MG63 (cell line): ENCODE measurements at regions not wholly inside any gene's neighbourhood (a gene's known extent, or its start where the extent isn't known, plus 50 kb on each side); places are given as distances from the start of the nearest gene placed in this dataset.

Experiments used
- DNase-seq: peaks from one replicate; pipeline ENCODE4 v3.0.0-alpha.2; 2020
- H3K27me3 ChIP-seq: fragments of 250-450 bp; sonication (Bioruptor Pico); 2 replicates; pipeline ENCODE4 v1.5.1; 2020; ENCODE audit warnings: mild to moderate bottlenecking, moderate library complexity
- H3K36me3 ChIP-seq: fragments of 250-450 bp; sonication (Bioruptor Pico); 2 replicates; pipeline ENCODE4 v1.5.1; 2020; ENCODE audit warnings: mild to moderate bottlenecking, moderate library complexity
- H3K4me3 ChIP-seq: fragments of 250-450 bp; sonication (Bioruptor Pico); 2 replicates; pipeline ENCODE4 v1.5.1; 2020; ENCODE audit warnings: mild to moderate bottlenecking, moderate library complexity
- H3K9me3 ChIP-seq: fragments of 250-450 bp; sonication (Bioruptor Pico); 2 replicates; pipeline ENCODE4 v1.5.1; 2020; ENCODE audit warnings: mild to moderate bottlenecking, moderate library complexity

DNA sequence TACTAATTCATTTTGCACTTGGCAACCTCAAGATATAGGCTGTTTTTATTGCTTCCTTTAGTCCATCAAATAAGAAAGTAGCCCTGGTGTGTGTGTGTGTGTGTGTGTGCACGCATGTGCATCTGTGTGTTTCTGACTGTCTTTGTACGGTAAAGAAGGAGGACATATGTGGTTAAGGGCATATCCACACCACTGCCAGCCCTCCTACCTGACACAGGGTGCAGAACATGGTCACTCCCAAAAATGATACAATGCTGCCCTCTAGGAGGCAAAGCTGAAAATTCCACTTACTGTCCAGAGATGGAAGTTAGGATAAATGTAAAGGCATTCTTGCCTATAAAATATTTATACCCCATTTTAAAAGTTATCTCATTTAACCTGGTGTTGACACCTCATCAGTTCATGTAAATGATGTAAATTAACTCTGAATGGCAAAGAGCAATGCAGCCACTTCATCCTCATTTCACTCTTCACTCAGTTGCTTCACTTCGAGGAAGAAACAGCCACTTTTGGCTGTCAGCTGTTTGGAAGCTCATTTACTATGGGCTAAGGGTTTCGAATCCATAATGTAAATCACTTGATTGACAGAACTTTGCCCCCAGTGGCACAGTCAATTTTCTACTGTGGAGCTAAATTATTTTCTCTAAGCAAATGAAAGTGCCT lies 83.1 kb upstream of the MTNR1B start:
- Histone ChIP-seq H3K4me3 (no peak overlapping the region), H3K9me3 (no peaks in the 10 kb centered on the region), H3K27me3 (no peaks in the 10 kb centered on the region), H3K36me3 (no peaks in the 10 kb centered on the region)
- DNase-seq, result peak; percentile 6

DNA sequence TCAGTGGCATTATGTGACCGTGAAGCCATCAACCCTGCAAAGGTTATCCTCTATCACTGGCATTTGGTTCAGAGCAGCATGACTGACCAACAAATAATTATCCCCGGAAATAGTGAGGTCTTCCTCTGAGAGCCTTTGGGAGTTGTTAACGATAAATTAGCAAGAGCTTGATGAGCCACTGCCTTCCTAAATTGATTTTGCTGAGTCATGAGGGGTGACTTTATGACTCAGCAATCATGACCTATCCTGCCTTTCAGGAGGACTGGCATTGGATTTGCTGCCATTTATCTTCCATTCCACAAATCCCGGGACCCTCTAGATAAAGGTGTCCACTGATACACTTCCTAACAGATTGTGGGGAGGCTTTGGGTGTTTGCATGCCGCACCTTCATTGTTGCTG lies 80.8 kb upstream of the MTNR1B start:
- Histone ChIP-seq H3K9me3 (no peaks in the 10 kb centered on the region), H3K27me3 (no peaks in the 10 kb centered on the region), H3K4me3 (no peak overlapping the region), H3K36me3 (no peaks in the 10 kb centered on the region)
- no peak for DNase-seq

DNA sequence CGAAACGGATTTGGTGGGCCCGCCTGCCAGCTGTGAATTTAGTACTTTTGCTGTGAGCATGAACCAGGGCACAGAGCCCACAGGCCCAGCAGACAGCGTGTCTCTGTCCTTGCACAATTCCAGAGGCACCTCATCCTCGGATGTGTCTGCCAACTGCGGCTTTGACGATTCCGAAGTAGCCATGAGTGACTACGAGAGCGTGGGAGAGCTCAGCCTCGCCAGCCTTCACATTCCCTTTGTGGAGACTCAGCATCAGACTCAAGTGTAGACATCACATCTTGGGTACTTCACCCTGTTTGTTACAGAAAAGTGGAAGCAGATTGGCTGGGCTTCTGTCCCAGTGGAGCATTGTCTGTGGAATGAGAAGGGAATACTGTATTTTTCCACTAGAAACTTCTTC lies 78.6 kb upstream of the MTNR1B start:
- Histone ChIP-seq H3K9me3 (no peaks in the 10 kb centered on the region), H3K4me3 (no peak overlapping the region), H3K36me3 (no peaks in the 10 kb centered on the region), H3K27me3 (no peaks in the 10 kb centered on the region)
- DNase-seq, result no peak

DNA sequence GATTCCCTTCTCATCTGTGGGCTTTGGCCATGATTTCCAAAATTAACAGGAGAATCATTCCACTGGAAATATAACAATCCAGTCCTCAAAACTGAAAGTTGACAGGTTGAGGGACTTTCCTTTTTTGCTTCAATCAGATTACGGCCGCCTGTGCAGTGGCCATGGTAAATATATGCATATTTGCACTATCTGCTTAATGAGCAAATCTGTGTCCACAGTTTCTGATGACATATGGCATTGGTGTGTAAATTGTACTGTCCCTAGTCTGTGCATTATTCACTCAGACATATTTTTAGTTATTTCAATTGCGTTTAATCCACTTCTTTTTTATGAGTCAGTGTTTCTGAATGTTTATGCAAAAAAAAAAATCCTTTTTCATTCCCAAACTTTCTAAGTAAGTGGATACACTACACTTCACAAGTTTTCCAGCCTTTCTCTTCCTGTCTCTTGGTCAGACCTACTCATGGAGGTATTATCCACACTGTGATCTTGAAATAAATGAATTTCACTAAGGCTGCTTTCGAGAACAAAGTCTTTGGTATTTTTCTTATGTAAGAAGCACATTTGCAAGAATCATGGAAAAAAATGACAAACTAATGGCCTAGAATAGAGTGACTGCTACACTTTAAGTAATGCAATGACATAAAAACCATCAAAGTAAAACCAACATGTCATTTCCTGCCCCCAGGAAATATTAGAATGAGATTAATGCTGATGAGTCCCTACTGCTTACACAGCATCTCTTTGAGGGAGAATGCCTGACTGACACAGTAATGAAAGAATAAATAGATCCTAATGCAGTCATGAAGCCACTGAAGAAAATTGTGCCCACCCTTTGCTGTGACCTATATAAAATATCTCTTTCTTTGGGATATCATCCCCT lies 76.4 kb upstream of the MTNR1B start:
- Histone ChIP-seq H3K36me3 (no peaks in the 10 kb centered on the region), H3K9me3 (no peaks in the 10 kb centered on the region), H3K4me3 (no peak overlapping the region), H3K27me3 (no peaks in the 10 kb centered on the region)
- no peak for DNase-seq

DNA sequence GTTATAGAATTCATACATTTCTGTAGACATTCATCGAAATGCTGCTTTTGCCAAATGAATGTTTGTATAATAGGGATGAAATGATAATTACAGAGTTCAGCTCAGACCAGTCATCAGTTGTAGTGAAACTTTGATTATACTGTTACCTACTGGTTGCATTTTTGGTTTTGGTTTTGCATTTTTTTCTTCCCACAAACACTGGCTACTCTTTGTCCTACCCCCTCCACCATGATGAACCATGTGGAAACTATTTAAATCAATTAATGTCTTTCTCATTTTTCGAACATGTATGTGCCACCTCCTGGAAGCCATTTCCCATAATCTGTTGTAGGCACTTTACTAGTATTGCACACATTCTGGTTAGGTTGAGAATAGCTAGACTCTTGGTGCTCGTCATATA lies 75.3 kb upstream of the MTNR1B start:
- Histone ChIP-seq H3K9me3 (no peaks in the 10 kb centered on the region), H3K4me3 (no peak overlapping the region), H3K27me3 (no peaks in the 10 kb centered on the region), H3K36me3 (no peaks in the 10 kb centered on the region)
- no peak for DNase-seq

DNA sequence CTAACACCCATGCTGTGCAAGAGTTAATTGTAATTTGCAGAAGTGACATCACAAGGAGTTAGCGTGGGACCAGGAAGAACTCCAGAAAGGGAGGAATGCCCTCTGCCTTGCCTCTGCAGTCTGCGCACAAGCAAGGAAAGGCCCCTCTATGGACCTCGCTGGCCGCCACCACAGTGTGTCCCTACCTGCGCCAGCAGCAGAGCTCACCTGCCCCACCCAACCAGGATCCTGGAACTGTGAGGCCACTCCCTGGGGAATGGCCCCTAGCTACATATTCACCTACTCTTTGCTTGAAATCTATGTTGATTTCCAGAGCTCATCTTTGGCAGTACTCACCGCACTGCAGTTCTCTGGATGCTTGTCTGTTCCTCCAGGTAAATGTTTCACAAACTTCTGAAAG lies 72.0 kb upstream of the MTNR1B start:
- Histone ChIP-seq H3K36me3 (no peaks in the 10 kb centered on the region), H3K4me3 (no peak overlapping the region), H3K9me3 (no peaks in the 10 kb centered on the region), H3K27me3 (no peaks in the 10 kb centered on the region)
- no peak for DNase-seq

DNA sequence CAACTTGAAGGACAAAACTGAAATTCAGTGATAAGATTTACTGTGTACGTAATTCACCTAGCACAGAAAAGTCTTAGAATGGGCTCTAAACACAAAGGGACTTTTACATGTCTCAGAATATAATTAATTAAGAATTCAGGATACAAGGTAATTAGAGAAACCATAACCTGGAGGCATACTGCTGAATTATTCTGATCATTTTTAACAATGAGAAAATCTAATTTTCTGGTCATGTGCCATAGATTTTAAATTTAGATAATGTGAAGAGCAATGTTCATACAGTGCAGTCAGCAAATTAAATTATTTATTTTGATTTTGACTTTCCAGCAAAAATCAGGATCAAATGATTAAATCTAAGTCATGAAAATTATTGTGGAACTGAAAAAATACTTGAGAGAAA lies 67.0 kb upstream of the MTNR1B start:
- Histone ChIP-seq H3K36me3 (no peaks in the 10 kb centered on the region), H3K27me3 (no peaks in the 10 kb centered on the region), H3K9me3 (no peaks in the 10 kb centered on the region), H3K4me3 (no peak overlapping the region)
- DNase-seq, result no peak

DNA sequence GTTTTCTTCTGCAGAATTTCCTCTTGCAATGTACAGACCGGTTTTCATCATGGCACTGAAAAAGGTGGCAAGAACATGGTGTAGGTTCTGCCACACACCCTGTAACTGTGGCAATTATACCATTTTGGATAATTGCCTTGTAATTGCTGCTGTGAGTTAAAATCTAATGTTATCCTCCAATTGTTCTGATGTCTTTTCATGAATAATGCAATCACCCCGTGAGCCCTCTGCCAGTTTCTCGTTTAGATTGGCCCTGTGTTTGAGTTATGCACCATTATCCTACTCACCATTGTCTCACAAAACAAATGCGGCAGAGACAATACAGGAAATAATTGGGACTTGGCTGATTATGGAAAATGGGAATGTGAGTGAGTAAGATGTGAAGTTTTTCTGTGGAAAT lies 61.8 kb upstream of the MTNR1B start:
- no peaks in the 10 kb centered on the region for H3K27me3 ChIP-seq
- H3K9me3 ChIP-seq, result no peaks in the 10 kb centered on the region
- DNase-seq, result no peak
- no peaks in the 10 kb centered on the region for H3K36me3 ChIP-seq
- no peak overlapping the region for H3K4me3 ChIP-seq

DNA sequence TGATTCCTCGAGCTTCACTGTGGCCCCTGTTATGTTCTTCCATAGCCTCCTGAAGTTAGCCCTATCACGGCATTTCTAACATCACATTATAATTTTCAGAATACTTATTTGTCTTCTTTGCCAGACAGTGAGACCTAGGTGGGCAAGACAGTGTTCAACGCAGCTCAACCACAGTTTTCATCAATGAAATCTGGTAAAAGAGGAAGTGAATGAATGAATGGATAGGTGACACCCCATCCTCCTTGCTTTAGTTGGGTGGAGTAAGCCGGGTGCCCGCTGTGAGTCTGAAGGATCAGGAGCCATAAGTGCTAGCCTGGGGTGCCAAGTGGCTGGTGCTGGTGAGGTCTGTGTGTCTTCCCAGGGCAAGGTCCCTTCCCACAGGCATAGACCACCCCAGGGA lies 60.2 kb upstream of the MTNR1B start:
- H3K9me3 ChIP-seq, result no peaks in the 10 kb centered on the region
- no peak overlapping the region for H3K4me3 ChIP-seq
- DNase-seq, result no peak
- H3K36me3 ChIP-seq, result no peaks in the 10 kb centered on the region
- H3K27me3 ChIP-seq, result no peaks in the 10 kb centered on the region

DNA sequence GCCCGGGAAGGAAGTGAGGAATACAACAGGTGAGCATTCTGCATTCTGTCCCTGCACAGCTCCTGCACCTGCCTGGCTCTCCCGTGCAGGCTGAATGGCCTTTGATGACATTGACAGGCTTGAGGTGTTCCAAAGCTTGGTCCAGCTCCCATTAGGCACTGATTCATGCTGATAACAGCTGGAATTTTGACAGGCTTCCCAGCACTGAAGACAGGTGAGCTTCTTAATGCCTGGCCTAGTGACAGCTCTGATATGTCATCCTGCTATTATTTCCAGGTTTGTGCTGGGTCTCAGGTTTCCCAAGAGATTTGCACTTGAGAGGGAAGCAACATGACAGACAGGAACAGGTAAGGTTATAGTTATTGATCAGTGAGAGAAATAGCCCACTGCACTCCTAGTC lies 58.0 kb upstream of the MTNR1B start:
- no peaks in the 10 kb centered on the region for H3K27me3 ChIP-seq
- H3K4me3 ChIP-seq, result no peak overlapping the region
- H3K36me3 ChIP-seq, result no peaks in the 10 kb centered on the region
- DNase-seq, result no peak
- no peaks in the 10 kb centered on the region for H3K9me3 ChIP-seq

DNA sequence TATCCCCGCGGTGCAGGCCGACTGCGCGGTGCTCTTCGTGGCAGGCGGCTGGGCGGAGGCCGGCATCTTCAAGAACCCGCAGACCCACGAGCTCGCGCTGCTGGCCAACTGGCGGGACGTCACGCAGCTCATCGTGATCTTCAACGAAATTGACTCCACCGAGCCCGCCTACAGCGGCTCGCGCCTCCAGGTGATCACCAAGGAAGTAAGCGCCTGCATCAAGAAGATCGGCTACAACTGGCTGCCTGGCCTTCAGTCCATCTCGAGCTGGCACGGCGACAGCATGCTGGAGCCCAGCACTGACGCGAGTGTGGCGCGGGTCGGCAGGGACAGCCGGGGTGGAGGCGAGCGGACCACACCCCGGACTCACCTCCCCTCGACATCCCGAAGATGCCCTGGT lies 53.9 kb upstream of the MTNR1B start:
- H3K9me3 ChIP-seq, result no peaks in the 10 kb centered on the region
- no peak overlapping the region for H3K4me3 ChIP-seq
- H3K36me3 ChIP-seq, result no peaks in the 10 kb centered on the region
- DNase-seq, result no peak
- H3K27me3 ChIP-seq, result no peaks in the 10 kb centered on the region

DNA sequence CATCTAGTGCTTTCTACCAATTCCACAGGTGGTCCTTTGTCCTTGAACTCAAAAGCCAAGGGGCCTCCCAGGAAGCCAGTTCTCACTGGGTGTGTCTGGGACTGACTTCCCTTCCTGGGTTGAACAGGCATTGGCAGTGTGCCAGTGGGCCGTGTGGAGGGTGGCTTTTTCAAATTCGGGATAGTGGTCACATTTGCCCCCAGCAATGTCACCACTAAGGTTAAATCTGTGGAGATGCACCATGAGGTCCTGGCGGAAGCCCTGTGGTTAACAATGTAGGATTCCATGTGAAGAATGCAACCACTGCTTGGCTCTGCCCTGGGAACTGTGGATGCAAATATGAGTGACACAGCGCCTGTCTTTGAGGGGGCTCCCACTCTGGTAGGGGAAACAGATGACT lies 53.2 kb upstream of the MTNR1B start:
- Histone ChIP-seq H3K36me3 (no peaks in the 10 kb centered on the region), H3K4me3 (no peak overlapping the region), H3K27me3 (no peaks in the 10 kb centered on the region), H3K9me3 (no peaks in the 10 kb centered on the region)
- no peak for DNase-seq

DNA sequence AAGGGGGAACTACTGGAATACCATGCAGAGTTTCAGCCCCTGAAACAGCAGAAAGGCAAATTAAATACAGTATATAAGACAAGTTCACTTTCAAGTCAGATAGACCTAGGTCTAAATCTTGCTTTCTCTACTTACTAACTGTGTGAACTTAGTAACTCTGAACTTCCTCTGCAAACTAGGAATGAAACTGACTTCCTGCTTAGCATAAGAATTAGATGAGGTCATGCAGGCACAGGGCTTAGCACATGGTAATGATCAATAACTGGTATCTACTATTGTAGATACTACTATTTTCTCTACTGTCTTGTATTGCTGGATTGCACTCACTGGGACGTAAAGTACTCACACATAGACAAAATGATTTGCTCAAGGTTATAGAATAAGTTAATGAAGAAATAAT lies 51.5 kb upstream of the MTNR1B start:
- H3K27me3 ChIP-seq, result no peaks in the 10 kb centered on the region
- no peak overlapping the region for H3K4me3 ChIP-seq
- DNase-seq, result no peak
- H3K9me3 ChIP-seq, result no peaks in the 10 kb centered on the region
- no peaks in the 10 kb centered on the region for H3K36me3 ChIP-seq

DNA sequence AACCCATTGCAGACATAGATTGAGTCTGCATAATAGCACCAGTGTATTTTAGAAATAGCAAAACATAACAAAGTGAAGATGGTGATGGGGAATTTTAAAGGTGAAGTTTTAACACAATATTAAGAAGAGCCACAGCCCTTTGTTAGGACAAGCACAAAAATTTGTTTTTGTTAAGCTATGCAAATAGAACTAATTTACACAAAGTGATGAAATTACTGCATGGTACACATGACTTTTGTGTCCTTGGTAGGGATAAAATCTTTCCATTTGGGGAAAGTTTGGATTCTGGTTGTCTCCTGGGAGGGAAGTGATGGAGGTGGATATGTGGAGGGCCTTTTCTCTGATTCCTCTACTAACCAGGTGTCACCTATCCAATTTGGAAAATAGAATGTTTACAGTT lies 50.4 kb upstream of the MTNR1B start:
- Histone ChIP-seq H3K4me3 (no peak overlapping the region), H3K9me3 (no peaks in the 10 kb centered on the region), H3K27me3 (no peaks in the 10 kb centered on the region), H3K36me3 (no peaks in the 10 kb centered on the region)
- no peak for DNase-seq
